ENCODE measurements at regions not wholly inside any gene's neighbourhood (a gene's known extent, or its start where the extent isn't known, plus 50 kb on each side); places are given as distances from the start of the nearest gene placed in this dataset.
"Not testable (repeated sequence)": the region's sequence is repeated elsewhere in the genome, so short reads cannot be mapped to it uniquely, and the experiment has no call there.

DNA sequence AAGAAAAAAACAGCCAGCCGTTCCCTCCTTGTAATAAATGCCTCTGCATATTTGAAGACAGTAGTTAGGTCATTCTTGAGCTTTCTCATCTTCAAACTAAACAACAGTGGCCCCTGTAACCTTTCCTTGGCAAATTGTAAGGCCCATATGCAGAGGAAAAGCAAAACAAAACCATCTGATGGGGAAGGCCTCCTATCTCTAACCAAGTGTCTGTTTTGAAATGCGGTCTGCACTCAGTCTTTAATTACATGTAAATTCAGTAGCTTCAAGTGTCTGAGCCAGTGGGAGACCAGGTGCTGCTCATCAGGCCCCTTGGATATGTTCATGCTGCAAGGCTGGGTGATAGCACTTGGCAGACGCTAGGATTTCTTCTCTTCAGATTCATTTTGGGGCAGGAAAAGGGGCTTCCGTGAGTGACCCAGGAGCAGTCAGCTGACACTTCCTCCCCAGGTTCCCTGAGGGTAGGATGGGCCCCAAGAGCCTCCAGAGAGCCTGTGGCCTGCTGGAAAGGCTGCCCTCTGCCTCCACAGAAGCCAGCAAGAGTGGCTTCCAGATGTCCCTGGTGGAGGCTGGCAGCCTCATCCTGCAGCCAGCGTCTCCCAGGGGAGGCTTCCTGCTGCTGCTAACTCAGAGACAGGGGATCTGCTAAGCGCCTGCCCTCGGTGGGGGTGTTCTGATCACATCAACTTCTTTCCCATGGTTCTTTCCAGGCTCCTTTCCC, 60.2 kb upstream of the PLGLB2 start:
- DNase-seq (ENCODE audit: extremely low read depth in 1 of 2, low read depth in 1 of 2): not testable (repeated sequence)

DNA sequence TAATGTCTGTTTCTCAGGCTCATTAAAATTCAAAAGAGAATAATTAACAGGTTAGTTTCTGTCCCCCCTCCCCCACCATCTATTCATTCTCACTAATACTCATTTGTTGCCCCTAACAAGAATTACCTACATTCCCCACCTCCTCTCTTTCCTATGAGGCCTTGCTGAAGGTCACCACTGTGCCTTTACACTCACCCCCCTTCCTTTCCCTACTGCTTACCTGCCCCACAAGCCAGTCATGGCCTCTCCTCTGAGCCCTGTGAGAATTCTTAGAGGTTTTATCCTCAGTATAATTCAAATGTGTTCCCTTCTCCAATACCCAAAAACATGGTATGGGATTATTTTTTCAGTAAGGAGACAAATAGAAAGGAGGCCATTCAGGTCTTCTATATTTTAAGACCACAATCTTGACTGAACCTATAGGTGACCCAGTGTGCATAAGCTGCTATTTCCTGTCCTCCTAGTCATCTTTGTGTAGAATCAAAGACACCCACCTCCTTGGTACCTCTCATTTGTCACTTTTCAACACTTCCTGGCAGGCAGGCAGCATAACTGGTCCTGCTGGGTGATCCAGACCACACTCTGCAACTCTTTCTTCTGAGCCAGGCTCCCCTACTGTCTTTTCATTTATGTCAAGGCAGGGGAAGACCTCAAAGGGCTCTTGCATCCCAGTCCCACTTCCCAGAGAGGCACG, 55.8 kb upstream of the PLGLB2 start:
- DNase-seq (ENCODE audit: extremely low read depth in 1 of 2, low read depth in 1 of 2): not testable (repeated sequence)

GRCh38 chr2:87692914-87693313, 55.0 kb upstream of the PLGLB2 start:
- not testable (repeated sequence) for DNase-seq (ENCODE audit: extremely low read depth in 1 of 2, low read depth in 1 of 2)

DNA sequence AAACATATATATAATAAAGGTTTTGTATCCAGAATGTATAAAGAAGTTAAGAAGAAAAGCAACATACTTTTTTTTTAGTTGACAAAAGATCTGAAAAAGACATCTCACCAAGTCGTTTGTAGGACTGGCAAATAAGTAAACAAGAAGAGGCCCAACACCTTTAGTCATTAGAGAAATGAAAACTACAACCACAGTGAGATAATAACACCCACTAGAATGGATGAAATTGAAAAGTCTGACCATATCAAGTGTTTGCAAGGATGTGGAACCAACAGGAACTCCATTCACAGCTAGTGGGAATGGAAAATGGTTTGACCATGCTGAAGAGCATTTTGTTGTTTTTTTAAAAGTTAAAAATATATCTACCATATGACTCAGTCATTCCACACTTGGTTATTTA, 54.0 kb upstream of the PLGLB2 start:
- not testable (repeated sequence) for DNase-seq (ENCODE audit: extremely low read depth in 1 of 2, low read depth in 1 of 2)

- not testable (repeated sequence) for DNase-seq (ENCODE audit: extremely low read depth in 1 of 2, low read depth in 1 of 2)
Observed at GRCh38 chr2:87695596-87696323, 52.1 kb upstream of the PLGLB2 start.

Measured in activated CD8-positive, alpha-beta memory T cell treated with anti-CD3 and anti-CD28 coated beads for 1 hour (primary cell).